Nucleus accumbens (tissue), 56 donors: ENCODE measurements at regions not wholly inside any gene's neighbourhood (a gene's known extent, or its start where the extent isn't known, plus 50 kb on each side); places are given as distances from the start of the nearest gene placed in this dataset.
"Not testable (repeated sequence)": the region's sequence is repeated elsewhere in the genome, so short reads cannot be mapped to it uniquely, and the experiment has no call there.

Source experiments
- DNase-seq, 56 donors: peaks; one replicate each; lab custom pipeline; 2025; lab: John Stamatoyannopoulos, UW

DNA sequence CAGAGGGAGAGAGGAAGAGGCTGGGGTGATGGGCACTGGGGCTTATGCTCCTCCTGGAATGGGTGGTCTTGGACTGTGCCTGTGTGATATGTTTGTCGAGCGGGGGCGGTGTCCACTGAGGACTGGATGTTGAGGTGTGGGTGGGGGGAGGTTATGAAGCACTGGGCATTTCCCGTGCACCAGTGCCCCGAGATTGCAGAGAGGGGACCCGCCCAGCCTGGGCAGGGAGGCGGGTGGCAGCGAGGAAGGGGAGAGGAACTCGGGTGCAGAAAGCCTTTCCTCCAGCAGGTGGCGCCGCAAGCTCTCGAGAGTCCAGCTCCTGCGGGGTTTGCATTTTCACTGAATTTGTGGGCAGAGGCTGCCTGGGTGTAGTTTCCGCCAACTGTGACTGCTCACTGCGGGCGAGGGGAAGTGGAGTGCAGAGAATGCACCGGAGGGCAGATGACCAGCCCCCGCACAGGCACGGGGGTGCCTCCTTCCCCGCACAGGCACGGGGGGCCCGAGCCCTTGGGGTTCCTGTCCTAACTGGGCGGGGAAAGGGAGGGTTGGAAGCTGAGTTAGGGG, 190.6 kb downstream of the SEC14L1 start:
- peak in 51 of 56 donors; percentile 29 to 93 (median 70) for DNase-seq

DNA sequence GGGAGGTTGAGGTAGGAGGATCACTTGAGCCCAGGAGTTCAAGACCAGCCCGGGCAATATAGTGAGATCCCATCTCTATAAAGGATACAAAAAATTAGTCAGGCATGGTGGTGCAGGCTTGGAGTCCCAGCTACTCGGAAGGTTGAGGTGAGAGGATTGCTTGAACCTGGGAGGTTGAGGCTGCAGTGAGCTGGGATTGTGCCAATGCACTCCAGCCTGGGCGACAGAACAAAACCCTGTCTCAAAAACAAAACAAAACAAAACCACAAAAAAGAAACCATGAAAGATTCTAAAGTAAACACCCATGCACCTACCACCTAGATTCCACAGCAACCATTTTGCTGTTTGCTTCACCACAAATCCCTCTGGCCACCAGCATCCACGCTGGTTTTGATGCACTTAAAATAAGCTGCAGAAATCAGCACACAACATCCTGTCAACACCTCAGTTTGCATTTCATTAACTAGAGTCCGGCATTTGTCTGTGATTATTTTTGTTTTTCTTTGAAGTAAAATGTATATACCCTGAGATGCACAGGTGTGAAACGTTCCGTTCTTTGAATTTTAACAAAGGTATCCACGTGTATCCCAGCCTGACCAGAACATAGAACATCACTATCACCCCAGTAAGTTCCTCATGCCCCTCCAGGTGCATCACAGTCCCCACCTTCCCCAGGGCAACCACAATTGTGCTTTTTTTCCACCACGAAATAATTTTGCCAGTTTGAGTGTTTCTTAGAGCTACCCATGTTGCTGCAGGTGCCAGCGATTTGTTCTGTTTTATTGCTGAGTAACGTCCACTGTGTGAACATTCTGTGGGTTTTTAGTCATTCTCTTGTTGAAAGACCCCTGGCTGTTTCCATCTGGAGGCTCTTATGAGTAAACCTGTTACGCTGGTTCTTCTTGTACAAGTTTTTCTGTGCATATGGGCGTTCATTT, 191.5 kb downstream of the SEC14L1 start:
- DNase-seq = no peak

DNA sequence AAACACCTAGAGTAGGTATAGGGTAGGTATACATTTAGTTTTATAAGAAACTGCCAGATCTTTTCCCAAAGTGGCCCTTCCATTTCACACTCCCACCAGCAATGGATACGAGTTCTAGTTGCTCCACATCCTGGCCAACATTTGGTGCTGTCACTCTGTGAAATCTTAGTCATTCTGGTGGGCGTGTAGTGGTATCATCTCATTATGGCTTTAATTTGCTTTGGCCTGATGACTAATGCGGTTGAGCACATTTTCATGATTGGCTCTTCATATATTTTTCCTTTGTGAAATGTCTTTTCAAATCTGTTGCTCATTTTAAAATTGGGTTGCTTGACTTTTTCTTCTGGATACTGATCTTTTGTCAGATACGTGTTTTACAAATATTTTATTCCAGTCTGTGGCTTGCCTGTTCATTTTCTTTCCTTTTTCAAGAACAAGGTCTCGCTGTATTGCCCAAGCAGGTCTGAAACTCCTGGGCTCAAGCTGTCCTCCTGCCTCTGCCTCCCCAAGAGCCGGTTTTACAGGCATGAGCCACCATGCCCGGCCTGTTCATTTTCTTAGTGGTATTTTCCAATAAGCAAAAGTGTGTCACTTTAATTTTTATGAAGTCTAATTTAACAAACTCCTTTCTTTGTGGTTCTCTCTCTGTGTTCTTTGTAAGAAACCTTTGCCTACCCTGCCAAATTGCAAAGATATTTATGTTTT, 192.4 kb downstream of the SEC14L1 start:
- no peak for DNase-seq

DNA sequence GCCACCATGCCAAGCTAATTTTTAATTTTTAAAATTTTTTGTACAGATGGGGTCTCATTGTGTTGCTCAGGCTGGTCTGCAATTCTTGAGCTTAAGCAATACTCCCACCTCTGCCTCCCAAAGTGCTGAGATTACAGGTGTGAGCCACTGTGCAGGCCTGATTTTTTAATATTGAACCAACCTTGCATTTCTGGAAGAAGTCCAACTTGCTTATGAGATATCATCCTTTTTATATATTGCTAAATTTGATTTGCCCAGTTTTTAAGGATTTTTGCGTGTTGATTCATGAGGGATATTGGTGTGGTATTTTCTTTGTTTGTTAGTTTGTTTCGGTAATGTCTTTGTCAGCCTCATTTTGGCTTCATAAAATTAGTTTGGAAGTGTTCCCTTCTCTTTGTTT, 196.4 kb downstream of the SEC14L1 start:
- no peak for DNase-seq

DNA sequence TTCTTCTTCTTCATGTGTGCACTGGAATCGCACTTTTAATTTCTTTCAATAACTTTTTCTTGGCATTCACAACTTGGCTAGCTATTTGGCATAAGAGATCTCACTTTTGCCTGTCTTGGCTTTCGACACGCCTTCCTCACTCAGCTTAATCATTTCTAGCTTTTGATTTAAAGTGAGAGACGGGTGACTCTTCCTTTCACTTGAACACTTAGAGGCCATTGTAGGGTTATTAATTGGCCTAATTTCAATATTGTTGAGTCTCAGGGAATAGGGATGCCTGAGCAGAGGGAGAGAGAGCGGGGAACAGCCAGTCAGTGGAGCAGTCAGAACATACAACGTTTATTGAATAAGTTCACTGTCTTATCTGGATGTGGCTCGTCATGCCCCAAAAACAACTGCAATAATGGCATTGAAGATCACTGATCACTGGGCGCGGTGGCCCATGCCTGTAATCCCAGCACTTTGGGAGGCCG, 200.3 kb downstream of the SEC14L1 start:
- no peak for DNase-seq

DNA sequence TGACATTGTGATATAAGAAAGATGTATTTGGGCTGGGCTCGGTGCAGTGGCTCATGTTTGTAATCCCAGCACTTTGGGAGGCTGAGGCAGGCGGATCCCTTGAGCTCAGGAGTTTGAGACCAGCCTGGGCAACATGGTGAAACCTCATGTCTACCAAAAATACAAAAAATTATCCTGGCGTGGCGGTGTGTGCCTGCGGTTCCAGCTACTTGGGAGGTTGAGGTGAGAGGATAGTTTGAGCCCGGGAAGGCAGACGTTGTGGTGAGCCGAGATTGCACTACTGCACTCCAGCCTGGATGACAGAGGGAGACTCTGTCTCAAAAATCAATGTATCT, 201.9 kb downstream of the SEC14L1 start:
- not testable (repeated sequence) for DNase-seq

DNA sequence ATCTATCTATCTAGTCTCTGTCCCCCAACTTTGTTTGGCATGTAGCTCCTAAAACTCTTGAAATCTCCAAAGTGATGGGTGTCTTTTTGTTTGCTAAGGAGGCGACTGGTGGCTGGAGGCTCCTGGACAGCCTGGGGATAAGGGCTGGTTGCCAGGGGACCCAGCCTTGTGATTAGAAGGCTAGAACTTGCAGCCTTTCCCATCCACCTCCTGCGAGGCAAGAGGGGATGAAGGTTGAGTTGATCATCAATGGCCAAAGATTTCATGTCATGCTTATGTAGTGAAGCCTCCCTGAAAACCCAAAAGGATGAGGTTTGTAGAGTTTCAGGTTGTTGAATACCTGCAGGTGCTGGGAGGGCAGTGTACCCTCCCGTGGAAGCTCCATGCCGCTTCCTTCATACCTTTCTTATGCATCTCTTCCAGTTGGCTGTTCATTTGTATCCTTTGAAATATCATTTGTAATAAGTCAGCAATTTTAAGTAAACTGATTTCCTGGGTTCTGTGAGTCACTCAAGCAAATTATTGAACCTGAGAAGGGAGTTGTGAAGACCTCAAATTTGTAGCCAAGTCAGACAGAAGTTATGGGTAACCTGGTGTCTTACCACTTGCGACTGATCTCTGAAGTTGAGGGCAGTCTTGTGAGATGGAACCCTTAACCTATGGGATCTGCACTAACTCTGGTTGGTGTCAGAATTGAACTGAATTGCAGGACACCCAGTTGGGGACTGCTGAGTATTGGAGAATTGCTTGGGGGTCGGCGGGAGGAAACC, 202.4 kb downstream of the SEC14L1 start:
- no peak for DNase-seq

DNA sequence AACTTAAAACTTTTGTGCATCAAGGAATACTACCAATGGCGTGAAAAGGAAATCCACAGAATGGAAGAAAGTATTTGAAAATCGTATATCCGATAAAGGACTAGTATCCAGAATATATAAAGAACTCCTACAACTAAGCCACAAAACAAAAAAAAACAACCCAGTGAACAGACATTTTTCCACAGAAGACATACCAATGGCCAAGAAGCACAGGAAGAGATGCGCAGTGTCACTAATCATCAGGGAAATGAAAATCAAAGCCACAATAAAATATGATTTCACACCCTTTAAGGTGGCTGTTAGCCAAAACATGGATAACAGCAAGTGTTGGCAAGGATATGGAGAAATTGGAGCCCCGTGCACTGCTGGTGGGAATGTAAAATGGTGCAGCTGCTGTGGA, 203.3 kb downstream of the SEC14L1 start:
- no peak for DNase-seq

DNA sequence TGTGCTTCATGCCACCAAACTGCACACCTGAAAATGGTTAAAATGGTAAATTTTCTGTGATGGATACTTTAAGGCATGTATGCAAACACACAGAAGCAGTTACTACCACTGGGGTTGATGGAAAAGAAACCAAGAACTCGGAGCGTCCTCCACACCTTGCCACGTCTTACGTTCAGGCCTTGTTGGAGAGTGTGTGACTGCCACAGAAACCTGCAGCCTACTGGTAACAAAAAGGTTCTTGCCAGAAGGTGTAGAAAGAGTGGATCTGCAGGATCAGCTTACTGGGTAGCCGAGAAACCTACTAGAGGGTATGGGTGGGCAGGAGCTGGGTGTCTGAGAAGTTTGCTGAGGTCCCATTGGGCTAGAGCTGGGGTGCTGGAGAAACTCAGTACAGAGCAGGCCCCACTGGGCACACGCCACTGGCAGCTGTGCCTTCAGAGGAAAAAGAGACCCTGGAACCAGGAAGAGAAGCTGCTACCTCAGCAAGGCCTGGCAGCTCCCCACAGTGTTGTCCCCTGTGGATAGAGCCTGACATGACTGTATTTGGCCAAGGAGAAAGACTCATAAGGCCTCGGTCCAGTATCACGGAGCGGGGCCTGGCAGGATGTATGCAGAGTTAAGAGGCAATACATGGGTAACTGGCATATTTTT, 204.6 kb downstream of the SEC14L1 start:
- no peak for DNase-seq

DNA sequence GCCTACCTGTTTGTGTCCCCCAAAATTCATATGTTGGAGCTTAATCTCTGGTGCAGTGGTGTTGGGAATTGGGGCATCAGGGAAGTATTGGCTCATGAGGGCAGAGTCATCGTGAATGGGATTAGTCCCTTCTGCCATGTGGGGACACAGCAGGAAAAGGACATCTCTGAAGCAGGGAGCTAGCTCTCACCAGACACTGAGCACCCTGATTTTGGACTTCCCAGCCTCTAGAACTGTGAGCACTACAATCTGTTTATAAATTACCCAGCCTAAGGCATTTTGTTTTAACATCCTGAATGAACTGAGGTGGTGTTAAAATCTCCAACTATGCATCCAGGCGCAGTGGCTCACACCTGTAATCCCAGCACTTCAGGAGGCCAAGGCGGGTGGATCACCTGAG, 206.0 kb downstream of the SEC14L1 start:
- no peak for DNase-seq

DNA sequence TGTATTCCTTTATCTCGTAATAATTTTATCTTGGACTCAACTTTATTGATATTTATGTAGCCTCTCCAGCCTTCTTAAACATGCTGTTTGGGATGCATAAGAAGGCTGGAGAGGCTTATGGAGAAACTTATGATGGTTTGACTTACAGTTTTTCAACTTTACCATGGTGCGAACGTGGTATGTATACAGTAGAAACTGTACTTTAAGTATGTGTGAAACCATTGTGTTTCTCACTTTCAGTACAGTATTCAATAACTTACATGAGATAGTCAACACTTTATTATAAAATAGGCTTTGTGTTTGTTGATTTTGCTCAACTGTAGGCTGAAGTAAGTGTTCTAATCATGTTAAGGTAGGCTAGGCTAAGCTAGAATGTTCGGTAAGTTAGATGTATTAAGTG, 206.8 kb downstream of the SEC14L1 start:
- no peak for DNase-seq

DNA sequence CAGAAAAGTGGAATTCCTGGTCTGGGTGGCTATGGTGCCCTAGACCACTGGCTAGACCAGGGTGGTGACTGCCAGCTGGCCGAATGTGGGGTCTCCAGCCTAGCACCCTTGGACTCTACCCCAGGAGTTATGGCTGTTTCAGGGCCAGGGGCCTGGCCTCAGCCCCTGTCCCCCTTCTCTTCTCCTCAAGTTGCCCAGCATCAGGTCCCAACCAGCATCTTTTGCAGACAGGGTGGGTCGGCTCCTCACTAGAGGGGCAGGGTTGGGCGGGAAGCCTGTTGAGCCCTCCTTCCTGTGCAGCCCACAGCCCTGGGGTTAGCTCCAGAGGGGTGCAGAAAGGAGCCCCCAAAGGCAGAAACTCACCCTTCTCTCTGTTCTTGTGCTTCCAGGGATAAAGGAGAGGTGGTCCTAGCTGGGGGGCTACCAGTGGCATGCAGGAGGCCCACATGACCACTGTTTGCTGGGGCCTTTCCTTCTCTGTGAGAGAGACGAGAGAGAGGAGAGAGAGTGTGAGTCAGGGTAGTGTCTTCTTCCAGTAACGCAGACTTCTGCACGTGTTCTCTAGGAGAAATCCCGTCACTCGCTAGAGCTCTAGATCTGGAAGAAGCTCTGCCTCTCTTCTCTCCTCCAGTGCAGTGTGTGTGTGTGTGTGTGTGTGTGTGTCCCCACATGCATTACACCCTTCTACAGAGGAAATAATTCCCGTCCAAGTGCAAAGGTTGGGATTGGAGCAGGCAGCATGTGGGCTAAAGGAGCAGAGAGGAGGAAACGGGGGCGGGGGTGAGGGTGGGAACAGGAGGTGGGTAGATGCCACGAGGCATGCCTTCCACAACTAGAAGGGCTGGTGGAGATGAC, 209.4 kb downstream of the SEC14L1 start:
- peak in 1 of 56 donors; percentile 10 for DNase-seq

DNA sequence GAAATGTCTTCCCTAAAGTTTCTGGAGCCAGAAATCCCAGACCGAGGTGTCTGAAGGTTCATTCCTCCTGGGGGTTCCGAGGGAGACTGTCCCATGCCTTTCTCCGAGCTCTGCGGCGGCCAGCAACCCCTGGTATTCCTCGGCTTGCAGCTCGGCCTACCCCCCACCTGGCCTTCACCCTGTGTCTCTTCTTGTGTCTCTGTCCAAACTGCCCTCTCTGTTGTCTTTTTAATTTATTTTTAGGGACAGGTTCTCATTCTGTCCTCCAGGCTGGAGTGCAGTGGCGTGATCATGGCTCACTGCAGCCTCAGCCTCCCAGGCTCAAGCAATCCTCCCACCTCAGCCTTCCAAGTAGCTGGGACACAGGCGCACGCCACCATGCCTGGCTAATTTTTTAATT, 211.7 kb downstream of the SEC14L1 start:
- DNase-seq = no peak

DNA sequence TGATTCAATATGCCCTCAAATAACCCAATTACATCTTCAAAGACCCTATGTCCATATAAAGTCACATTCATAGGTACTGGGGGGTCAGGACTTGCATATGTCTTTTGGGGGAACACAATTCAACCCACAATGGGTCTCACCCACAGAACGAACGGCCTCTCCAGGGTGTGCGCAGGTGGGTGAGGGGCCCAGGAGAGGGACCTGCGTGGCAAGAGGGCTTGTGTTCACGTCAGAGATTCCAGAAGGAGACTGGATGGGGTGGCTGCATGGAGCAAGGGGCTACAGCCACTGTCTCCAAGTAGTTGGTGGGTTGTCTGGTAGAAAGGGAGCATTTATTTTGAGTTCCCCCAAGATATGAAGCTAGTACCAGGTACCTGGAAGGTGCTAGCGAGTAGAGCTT, 212.2 kb downstream of the SEC14L1 start:
- no peak for DNase-seq

DNA sequence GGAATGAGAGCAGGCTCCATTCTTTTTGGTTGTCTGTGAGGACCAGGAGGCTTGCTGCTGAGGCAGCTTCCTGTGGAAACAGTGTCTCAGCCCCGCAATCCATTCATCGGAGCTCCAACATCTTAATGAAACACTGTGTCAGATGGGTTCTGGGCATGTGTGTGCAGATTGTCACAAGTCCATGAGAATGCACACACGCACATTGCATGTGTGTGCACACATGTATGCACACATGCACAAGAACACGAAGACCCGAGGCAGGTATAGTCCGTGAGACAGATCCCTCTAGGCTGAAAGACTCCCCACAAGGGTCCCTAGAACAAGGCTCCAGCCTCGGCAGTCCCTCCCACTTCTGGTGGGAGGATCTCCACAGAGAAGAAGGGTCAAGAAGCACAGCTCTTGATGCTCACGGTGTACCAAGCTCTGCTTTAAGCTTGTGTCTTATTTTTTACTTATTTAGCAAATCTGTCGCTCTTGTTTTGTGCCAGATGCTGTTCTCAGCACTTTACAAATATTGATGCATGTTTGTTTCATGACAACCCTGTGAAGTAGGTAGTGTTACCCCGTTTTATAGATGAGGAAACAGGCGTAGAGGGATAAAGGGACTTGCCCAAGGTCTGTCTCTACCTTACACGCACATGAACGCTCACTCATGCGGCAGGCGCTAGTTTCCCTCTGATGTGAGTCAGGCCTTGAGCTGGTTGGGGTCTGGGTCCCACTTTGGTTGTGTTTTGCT, 213.1 kb downstream of the SEC14L1 start:
- no peak for DNase-seq

DNA sequence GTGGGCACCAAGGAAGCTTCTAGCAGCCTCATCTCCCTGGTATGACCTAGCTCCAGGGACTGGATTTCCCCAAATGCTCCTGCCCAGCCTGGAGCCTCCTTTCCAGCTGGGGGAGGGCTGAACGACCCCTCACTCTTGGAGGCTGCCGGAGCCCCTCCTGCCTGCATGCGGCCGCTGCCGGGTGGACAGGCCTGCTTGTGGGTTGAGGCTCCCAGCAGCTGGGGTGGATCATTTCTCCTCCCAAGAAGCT, 213.6 kb downstream of the SEC14L1 start:
- no peak for DNase-seq

DNA sequence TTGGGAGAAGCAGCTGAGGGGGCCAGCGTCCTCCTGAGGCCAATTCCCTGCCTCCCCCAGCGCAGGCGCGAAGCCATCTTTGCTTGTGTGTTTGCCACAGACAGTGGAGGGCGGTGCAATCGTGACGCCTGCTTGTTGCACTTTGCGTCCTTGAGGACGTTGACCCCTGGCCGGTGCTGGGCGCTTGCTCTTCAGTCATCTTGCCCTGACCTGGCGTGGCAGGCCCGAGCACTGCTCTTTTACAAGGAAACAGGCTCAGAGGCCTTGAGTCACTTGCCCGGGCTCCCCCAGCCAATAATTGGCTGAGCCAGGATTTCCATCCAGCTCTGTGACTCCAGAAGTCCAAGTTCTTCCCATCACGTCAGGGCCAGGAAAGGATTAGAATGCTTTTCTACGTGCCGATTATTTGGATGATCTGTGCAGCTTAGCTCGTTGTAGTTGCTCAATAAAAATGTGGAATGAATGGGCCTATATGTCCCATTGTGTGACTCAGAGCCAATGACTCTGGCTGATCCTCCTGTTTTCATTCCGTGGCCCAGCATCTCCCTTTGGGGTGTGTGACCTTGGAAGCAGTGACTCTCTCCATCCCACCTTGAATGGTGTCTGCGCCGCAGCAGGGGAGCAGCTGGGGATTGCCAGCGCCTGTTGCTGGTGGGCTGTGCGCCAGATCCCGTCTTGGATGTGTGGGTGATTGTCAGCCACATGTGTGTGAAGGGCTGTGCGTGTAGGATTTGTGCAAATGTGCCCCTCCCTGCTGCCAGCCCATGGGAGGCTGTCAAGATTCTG, 214.1 kb downstream of the SEC14L1 start:
- DNase-seq = no peak

DNA sequence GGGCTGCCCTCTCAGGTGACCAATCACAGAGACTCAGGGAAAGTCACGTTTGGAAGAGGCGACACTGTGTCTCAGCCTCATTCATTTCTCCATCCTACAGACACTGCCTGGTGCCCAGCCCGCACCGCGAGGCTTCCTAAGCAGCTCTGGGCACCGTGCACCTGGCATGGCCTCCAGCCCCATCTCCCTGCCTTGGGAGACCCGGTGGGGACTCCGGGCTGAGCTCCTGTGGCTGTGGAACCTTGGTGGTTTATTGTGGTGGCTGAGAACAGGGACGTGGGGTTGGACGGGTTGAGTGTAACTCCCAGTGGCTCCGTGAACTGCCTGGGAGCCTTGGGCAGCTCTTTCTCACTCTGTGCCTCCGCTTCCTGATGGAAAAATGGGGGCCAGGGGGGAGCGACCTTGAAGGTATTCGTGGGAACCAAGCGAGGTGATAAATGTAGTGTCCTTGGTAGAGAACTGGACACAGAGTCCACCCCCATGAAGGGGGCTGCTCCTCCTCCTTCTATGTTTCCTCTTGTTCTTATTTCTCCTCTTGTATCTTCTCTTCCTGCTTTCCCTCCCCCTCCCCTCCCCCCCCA, 215.4 kb downstream of the SEC14L1 start:
- DNase-seq = no peak
